Stomach (tissue), 4 donors: ENCODE measurements at regions not wholly inside any gene's neighbourhood (a gene's known extent, or its start where the extent isn't known, plus 50 kb on each side); places are given as distances from the start of the nearest gene placed in this dataset.
"Not testable (repeated sequence)": the region's sequence is repeated elsewhere in the genome, so short reads cannot be mapped to it uniquely, and the experiment has no call there.

Experiments
- CTCF ChIP-seq, 7 experiments: fragments of 450-650 bp in 4 of 7; fragments of 200-600 bp in 3 of 7; sonication (generic) in 3 of 7; IDR thresholded peaks; one replicate each; pipeline ENCODE4 v1.5.1; 2016 to 2019; ENCODE audit warnings: antibody characterized with exemption in 7 of 7, control low read depth in 2 of 7, mild to moderate bottlenecking in 1 of 7
- EP300 ChIP-seq: sonication (generic); formaldehyde crosslinking; IDR thresholded peaks from one replicate; pipeline ENCODE4 v1.6.1; 2017; ENCODE audit warnings: antibody characterized with exemption
- POLR2A ChIP-seq, 4 donors: fragments of 450-650 bp; IDR thresholded peaks; one replicate each; pipeline ENCODE4 v1.6.1; 2016; ENCODE audit warnings: antibody characterized with exemption in 4 of 4, control low read depth in 2 of 4, mild to moderate bottlenecking in 1 of 4, moderate library complexity in 1 of 4

- TF ChIP-seq POLR2A (IDR thresholded peaks at IDR 0.05); CTCF (IDR thresholded peaks at IDR 0.05); EP300: not testable (repeated sequence)
Measured at GRCh38 chr2:32879943-32880342, 66.8 kb upstream of the LTBP1 start.
